Stimulated activated CD8-positive, alpha-beta memory T cell treated with anti-CD3 and anti-CD28 coated beads, Interleukin-7, amount 100 ng/mL, for 4 hours (primary cell): ENCODE measurements at regions not wholly inside any gene's neighbourhood (a gene's known extent, or its start where the extent isn't known, plus 50 kb on each side); places are given as distances from the start of the nearest gene placed in this dataset.

ENCODE experiments used
- DNase-seq, 2 donors: peaks; one replicate each; pipeline ENCODE4 v3.0.0-alpha.2; 2020; ENCODE audit warnings: low read depth in 2 of 2

GRCh38 chr1:55986003-55986402 is 593.4 kb downstream of the PLPP3 start:
- DNase-seq = no peak

GRCh38 chr1:55981010-55981650 is 598.2 kb downstream of the PLPP3 start:
- DNase-seq = no peak

DNA sequence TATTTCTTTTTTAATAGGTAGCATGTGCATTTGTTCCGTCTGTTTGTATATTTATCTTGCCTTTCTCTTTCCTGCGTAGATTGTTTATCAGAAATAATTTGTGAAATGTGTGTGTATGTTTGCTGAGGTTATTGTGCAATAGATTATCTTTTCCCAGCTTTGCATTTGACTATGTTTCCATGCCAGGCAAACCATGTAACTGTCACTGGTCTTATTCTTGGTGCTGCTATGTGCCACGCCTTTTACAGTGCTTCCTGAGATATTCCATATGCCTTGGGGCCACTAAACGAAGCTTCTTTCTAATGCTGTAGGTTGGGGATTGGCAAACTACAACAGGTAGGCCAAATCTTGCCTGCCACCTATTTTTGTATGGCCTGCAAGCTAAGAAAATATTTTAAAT is 598.8 kb downstream of the PLPP3 start:
- no peak for DNase-seq

- DNase-seq = no peak
These were observed 604.5 kb downstream of the PLPP3 start for GRCh38 chr1:55974714-55975441.

- DNase-seq = no peak
These were observed 608.7 kb downstream of the PLPP3 start for GRCh38 chr1:55970526-55971110.

DNA sequence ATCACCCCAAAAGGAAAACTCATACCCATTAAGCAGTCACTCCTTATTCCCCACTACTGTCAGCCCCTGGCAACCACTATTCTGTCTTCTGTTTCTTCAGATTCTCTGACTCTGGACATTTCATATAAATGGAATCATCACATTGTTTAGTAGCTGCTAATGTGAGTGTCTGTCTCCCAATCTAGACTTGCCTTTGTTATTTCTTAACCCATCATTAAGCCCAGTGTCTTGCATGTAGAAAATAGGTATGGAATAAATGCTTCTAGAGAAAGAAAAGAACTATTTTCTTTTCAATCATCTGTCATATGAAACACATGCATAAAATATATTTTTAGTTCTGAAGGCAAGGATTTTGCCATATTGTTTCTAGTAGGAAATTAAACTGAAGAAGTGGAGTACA is 610.0 kb downstream of the PLPP3 start:
- DNase-seq = no peak

GRCh38 chr1:55968661-55969060 is 610.7 kb downstream of the PLPP3 start:
- no peak for DNase-seq

DNA sequence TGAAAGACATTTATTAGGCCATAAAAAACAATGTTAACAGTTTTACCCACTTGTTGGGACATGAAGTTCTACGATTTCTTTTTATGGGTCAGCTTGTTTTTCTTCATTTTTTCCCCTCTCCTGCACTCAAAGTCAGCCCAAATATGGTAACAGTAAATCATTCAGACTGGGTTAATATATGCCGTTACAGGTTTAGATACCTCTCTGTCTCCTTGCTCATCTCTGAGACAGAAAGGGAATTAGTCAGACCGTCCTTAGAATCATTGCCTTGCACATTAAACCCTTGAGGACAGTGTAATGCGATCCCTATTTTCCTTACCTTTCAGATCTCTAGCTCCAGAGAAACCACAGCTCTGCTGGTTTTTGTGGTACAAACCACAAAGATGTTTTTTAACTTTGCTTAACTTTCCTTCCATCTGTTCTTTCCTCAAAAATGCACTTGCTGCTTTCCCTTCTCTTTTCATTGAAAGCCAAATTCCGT is 613.3 kb downstream of the PLPP3 start:
- no peak for DNase-seq

GRCh38 chr1:55962472-55962871 is 616.9 kb downstream of the PLPP3 start:
- no peak for DNase-seq

DNA sequence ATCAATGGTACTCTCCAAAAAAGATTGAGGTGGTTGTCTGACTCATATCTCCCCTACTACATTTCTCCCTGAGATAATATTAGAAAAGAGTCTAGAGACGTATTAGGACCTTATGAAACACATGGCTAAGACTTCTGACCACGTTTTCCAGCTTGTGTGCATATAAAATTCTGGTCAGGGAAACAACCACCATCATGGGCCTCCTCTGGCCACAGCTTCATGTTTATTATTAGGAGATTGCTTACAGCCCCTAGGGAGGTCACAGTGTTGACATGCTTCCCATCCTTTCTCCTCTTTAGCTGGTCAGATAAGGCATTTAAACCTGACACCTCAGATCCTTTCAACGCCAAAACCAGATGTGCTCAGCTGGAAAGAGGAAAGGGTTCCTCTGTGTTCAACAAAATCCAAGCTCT is 620.2 kb downstream of the PLPP3 start:
- no peak for DNase-seq

DNA sequence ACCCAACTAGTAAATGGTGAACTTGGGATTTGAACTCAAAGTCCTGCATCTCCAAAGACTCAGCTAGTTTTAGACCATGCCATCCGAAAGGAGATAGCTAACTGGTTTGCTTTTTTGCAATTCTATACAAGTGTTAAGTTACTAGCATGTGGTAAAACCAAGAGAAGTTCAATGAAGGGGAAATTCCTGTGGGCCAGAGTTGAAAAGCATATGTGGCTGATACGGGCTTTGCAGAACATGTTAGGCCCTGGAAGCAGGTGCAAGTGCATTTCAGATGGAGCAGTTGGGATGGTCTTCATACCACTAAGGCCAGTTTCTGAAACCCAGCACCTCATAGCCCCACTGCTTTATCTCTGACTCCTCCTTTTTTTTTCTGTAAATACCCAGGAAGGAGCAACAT is 620.9 kb downstream of the PLPP3 start:
- DNase-seq = no peak

DNA sequence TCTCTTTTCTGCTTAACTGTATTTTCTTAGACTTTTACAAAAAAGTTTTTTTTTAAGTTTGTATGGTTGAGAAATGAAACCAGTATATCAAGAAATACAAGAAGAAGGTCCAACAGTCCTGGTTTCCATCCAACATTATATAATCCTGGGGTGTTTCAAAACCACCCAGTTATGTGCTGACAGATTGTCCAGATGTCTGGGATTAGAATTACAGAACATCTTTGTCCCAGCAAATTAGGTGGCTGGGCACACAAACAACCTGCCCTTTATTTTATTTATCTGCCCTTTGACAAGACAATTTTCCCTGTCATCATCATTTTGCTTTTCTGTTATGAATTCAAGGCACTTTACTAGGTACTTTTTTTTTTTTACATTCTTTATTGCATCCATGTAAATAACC is 622.1 kb downstream of the PLPP3 start:
- no peak for DNase-seq

- no peak for DNase-seq
These were observed 624.2 kb downstream of the PLPP3 start for GRCh38 chr1:55955016-55955621.

DNA sequence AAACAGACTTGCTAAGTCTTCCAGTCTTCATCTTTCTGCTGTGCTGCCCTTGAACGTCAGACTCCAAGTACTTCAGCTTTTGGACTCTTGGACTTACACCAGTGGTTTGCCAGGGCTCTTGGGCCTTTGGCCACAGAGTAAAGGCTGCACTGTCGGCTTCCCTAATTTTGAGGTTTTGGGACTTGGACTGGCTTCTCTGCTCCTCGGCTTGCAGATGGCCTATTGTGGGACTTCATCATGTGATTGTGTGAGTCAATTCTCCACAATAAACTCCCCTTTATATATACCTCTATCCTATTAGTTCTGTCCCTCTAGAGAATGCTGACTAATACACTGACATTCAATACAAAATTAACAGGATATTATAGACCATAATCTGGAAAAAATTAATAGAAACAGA is 628.1 kb downstream of the PLPP3 start:
- DNase-seq = no peak

GRCh38 chr1:55947446-55947845 is 631.9 kb downstream of the PLPP3 start:
- DNase-seq = no peak

DNA sequence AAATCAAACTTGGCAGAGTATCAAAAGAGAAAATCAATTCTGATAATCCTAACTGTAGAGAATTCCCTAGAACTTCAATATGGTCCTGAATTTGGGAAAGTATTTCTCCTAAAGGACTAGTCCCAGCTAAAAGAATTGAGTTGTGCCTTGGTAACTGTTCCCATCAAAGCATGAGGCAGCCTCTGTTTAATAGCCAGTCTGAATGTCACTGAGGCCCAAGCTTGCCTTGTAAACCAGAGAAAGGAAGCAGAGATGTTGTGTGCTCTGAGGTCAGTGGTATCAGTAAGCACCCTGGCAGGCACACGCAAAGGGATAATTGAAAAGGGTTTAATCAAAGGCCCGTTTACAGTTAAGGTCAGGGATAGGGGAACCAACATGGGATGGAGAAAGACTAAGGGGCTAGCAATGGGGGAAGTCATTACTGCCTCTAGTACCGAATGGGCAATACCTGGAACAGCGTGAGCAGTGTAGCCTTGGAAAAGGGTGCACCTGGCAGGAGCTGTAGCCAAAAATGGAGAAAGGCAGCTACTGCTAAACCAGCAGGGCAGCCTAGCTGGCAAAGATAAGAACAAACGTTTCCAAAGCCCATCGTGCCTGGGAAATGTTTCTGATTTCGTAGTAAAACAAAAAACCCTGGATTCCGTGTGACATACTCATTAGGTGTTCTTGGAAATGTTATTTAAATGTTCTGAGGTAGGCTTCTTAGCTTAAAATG is 635.5 kb downstream of the PLPP3 start:
- DNase-seq = no peak

- no peak for DNase-seq
These were observed 636.4 kb downstream of the PLPP3 start for GRCh38 chr1:55943012-55943411.

DNA sequence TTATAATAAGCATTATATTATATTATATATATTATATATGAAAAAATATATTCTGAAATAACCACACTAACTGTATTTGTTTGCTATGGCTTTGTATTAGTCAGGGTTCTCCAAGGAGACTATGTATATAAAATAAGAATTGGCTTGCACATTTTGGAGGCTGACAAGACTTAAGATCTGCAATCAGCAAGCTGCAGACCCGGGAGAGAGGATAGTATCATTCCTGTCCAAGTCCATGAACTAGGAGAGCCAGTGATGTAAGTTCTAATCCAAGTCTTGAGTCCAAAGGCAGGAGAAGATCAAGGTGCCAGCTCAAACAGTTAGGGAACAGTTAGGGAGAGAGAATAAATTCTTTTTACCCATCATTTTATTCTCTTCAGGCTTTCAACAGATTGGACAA is 639.5 kb downstream of the PLPP3 start:
- DNase-seq = no peak

GRCh38 chr1:55938861-55939260 is 640.5 kb downstream of the PLPP3 start:
- no peak for DNase-seq

GRCh38 chr1:55938376-55938850 is 641.0 kb downstream of the PLPP3 start:
- no peak for DNase-seq

DNA sequence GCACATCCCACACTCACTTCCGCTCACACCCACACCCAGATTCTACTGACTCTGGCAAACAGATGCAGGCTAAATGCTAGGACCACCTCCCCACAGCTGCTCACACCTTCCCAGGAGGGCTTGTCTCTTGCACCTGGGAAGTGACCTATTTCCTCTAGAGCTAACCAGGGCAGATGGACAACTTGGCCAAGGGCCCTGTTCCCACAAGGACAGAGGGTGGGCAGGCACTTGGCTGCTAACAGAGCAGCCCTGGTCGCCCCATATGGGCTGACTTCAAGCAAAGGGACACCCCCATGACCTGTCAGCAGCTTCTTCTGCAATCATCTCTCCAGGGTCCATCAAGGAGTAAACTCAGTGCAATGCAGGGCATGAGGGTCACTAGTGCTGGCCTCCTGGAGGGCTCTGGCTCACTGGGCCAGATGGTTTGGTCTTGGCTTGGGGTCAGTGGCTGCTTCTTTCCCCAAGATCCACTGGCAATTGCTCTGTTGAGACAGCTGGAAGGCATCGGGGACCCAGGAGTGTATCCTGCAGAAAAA is 641.5 kb downstream of the PLPP3 start:
- no peak for DNase-seq

GRCh38 chr1:55935236-55935635 is 644.1 kb downstream of the PLPP3 start:
- no peak for DNase-seq
